Neural progenitor cell (in vitro differentiated cells): ENCODE measurements at regions not wholly inside any gene's neighbourhood (a gene's known extent, or its start where the extent isn't known, plus 50 kb on each side); places are given as distances from the start of the nearest gene placed in this dataset.
"Not testable (repeated sequence)": the region's sequence is repeated elsewhere in the genome, so short reads cannot be mapped to it uniquely, and the experiment has no call there.

Experiments used
- DNase-seq: peaks from one replicate; pipeline ENCODE4 v3.0.0-alpha.2; 2016; ENCODE audit warnings: low spot score
- H2AFZ ChIP-seq: fragments of 200-600 bp; sonication (generic); replicated peaks from 2 replicates; pipeline ENCODE4 v1.6.1; 2016; ENCODE audit warnings: antibody characterized with exemption
- H3F3A ChIP-seq: fragments of 200-600 bp; sonication (generic); 2 replicates; pipeline ENCODE4 v1.6.1; 2016; ENCODE audit warnings: antibody characterized with exemption, low read depth
- H3K27ac ChIP-seq: fragments of 200-600 bp; sonication (generic); 2 replicates; pipeline ENCODE4 v1.5.1; 2016; ENCODE audit warnings: mild to moderate bottlenecking
- H3K27me3 ChIP-seq: fragments of 200-600 bp; sonication (generic); 2 replicates; pipeline ENCODE4 v1.6.1; 2016; ENCODE audit warnings: mild to moderate bottlenecking, moderate library complexity
- H3K36me3 ChIP-seq: fragments of 200-600 bp; sonication (generic); 2 replicates; pipeline ENCODE4 v1.5.1; 2016
- H3K4me1 ChIP-seq: fragments of 200-600 bp; sonication (generic); 2 replicates; pipeline ENCODE4 v1.6.1; 2016; ENCODE audit warnings: mixed run types
- H3K4me2 ChIP-seq: fragments of 200-600 bp; sonication (generic); 2 replicates; pipeline ENCODE4 v1.6.1; 2016
- H3K4me3 ChIP-seq: fragments of 200-600 bp; sonication (generic); 2 replicates; pipeline ENCODE4 v1.5.1; 2016
- H3K79me2 ChIP-seq: fragments of 200-600 bp; sonication (generic); 2 replicates; pipeline ENCODE4 v1.6.1; 2016; ENCODE audit warnings: low read depth
- H3K9ac ChIP-seq: fragments of 200-600 bp; sonication (generic); 2 replicates; pipeline ENCODE4 v1.6.1; 2016
- H3K9me3 ChIP-seq: fragments of 200-600 bp; sonication (generic); 2 replicates; pipeline ENCODE4 v1.5.1; 2016; ENCODE audit warnings: low read depth
- H4K20me1 ChIP-seq: fragments of 200-600 bp; sonication (generic); 2 replicates; pipeline ENCODE4 v1.6.1; 2016; ENCODE audit warnings: low read depth
- H3K27ac Mint-ChIP-seq: 3 replicates; pipeline ENCODE4 v1.8.0; 2021; ENCODE audit warnings: mixed read lengths
- H3K27me3 Mint-ChIP-seq: 2 replicates; pipeline ENCODE4 v1.8.0; 2022; ENCODE audit warnings: low read depth, mild to moderate bottlenecking, inconsistent platforms, moderate library complexity, mixed read lengths; ENCODE audit not compliant: insufficient read depth
- H3K36me3 Mint-ChIP-seq: 3 replicates; pipeline ENCODE4 v1.8.0; 2021; ENCODE audit warnings: mixed read lengths
- H3K4me1 Mint-ChIP-seq: 3 replicates; pipeline ENCODE4 v1.8.0; 2021; ENCODE audit warnings: mixed read lengths
- H3K4me3 Mint-ChIP-seq: 3 replicates; pipeline ENCODE4 v1.8.0; 2021; ENCODE audit warnings: mild to moderate bottlenecking, moderate library complexity, mixed read lengths
- H3K9me3 Mint-ChIP-seq: 3 replicates; pipeline ENCODE4 v1.8.0; 2020; ENCODE audit warnings: mixed read lengths
- EZH2 ChIP-seq: fragments of 200-600 bp; sonication (generic); IDR thresholded peaks from 2 replicates; pipeline ENCODE4 v1.6.1; 2017; ENCODE audit warnings: antibody characterized with exemption, mild to moderate bottlenecking, moderate library complexity
- EZH2phosphoT487 ChIP-seq: fragments of 200-600 bp; sonication (generic); IDR thresholded peaks from 2 replicates; pipeline ENCODE4 v1.6.1; 2017; ENCODE audit warnings: antibody characterized with exemption
- TF ChIP-seq, protein P1 (sequence below): fragments of 200-600 bp; sonication (generic); IDR thresholded peaks from 2 replicates; pipeline ENCODE4 v1.5.1; 2017; ENCODE audit warnings: antibody characterized with exemption, mild to moderate bottlenecking

DNA sequence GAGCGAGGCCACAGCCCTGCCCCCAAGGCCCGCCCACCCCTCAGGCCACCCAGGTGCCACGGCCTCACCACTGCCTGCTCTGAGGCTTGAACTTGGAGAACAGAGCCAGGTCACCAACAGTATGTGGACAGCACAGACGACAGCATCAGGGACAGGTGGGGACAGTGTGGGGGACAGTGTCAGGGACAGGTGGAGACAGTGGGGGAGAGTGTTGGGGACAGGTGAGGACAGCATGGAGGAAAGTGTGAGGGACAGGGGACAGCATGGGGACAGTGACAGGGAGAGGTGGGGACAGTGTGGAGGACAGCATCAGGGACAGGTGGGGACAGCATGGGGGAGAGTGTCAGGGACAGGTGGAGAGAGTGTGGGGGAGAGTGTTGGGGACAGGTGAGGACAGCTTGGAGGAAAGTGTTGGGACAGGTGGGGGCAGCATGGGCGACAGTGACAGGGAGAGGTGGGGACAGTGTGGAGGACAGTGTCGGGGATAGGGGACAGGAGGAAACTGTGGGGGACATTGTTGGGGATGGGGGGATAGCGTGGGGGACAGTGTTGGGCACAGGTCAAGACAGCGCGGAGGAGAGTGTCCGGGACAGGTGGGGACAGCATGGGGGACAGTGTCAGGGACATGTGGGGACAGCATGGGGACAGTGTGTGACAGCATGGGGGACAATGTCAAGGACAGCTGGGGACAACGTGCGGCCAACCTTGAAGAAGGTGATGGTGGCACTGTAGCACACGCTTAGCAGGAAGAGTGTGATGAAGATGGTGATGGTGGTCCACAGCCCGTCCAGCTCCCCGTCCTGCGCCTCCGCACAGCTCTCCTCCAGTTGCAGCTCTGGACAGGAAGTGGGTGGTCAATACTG lies 114.9 kb downstream of the TMEM121 start:
- Mint-ChIP-seq H3K36me3 (no peaks in the 10 kb centered on the region), H3K27ac (no peak overlapping the region), H3K4me3 (no peak overlapping the region), H3K27me3 (peaks cover 8% of the 10 kb centered on the region), H3K4me1 (no peaks in the 10 kb centered on the region), H3K9me3 (peaks cover 23% of the 10 kb centered on the region)
- Histone ChIP-seq H3F3A (no peaks in the 10 kb centered on the region), H3K9me3 (no peaks in the 10 kb centered on the region), H3K4me3 (no peak overlapping the region), H3K27ac (no peak overlapping the region), H3K4me1 (no peaks in the 10 kb centered on the region), H3K27me3 (no peaks in the 10 kb centered on the region), H3K4me2 (no peak overlapping the region), H3K36me3 (no peaks in the 10 kb centered on the region), H4K20me1 (no peaks in the 10 kb centered on the region), H3K9ac (no peak overlapping the region), H3K79me2 (no peaks in the 10 kb centered on the region), H2AFZ (no peak overlapping the region)
- DNase-seq = no peak
- TF ChIP-seq EZH2phosphoT487 = no peak
- TF ChIP-seq, protein P1, sequence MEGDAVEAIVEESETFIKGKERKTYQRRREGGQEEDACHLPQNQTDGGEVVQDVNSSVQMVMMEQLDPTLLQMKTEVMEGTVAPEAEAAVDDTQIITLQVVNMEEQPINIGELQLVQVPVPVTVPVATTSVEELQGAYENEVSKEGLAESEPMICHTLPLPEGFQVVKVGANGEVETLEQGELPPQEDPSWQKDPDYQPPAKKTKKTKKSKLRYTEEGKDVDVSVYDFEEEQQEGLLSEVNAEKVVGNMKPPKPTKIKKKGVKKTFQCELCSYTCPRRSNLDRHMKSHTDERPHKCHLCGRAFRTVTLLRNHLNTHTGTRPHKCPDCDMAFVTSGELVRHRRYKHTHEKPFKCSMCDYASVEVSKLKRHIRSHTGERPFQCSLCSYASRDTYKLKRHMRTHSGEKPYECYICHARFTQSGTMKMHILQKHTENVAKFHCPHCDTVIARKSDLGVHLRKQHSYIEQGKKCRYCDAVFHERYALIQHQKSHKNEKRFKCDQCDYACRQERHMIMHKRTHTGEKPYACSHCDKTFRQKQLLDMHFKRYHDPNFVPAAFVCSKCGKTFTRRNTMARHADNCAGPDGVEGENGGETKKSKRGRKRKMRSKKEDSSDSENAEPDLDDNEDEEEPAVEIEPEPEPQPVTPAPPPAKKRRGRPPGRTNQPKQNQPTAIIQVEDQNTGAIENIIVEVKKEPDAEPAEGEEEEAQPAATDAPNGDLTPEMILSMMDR = no peak
- no peak for TF ChIP-seq EZH2

DNA sequence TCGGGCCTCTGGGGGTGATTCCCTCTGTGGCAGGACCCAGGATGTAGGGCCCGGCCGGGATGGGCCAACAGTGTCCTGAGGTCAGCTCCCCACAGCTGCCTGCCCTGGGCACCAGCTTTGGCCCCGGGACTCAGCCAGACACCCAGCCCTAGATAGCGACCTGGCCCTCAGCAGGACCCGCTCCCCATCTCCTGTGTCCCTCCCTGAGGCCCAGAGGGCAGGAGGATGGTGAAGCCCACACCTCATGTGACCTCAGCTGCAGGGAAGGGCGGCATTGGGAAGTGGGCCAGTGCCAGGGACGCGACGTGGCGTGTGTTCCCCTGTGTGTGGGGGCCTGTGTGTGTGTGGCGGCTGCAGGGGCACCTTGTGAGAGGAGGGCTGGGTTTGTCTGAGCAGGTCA lies 115.6 kb downstream of the TMEM121 start:
- H3K27ac ChIP-seq, H3K79me2 ChIP-seq, H3K4me3 Mint-ChIP-seq, H3K4me3 ChIP-seq, H3K27me3 ChIP-seq, H3F3A ChIP-seq, H4K20me1 ChIP-seq, H3K9me3 ChIP-seq, DNase-seq, H3K9ac ChIP-seq, H3K27ac Mint-ChIP-seq, H3K4me1 Mint-ChIP-seq, H2AFZ ChIP-seq, H3K4me2 ChIP-seq, H3K36me3 Mint-ChIP-seq, H3K27me3 Mint-ChIP-seq, H3K4me1 ChIP-seq, H3K36me3 ChIP-seq: not testable (repeated sequence)
- peaks cover 23% of the 10 kb centered on the region for H3K9me3 Mint-ChIP-seq

DNA sequence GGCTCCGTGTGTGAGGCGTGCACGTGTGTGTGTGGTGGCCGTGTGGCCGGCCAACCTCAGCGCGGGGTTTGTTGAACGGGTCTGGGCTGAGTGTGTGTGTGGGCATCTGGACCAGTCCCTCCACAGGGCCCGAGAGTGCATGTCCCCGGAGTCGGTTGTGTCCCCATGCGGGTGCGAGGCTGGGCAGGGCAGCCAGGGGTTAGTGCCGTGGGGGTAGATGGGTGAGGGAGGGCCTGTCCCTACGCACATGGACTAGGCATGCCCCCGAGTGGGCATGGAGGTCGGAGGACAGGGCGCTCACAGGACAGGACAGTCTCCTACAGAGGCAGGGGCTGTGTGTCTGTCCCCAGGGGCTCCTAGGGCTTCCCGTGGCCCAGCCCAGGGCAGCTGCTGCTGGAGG lies 116.1 kb downstream of the TMEM121 start:
- H3K4me1 ChIP-seq, H4K20me1 ChIP-seq, H3K79me2 ChIP-seq, H3K36me3 Mint-ChIP-seq, H3F3A ChIP-seq, H3K4me1 Mint-ChIP-seq, H3K4me3 ChIP-seq, H3K27me3 ChIP-seq, H3K4me2 ChIP-seq, H3K9me3 ChIP-seq, H3K36me3 ChIP-seq, H3K27ac ChIP-seq, H2AFZ ChIP-seq, H3K4me3 Mint-ChIP-seq, H3K27ac Mint-ChIP-seq, DNase-seq, H3K27me3 Mint-ChIP-seq, H3K9ac ChIP-seq: not testable (repeated sequence)
- H3K9me3 Mint-ChIP-seq = peaks cover 26% of the 10 kb centered on the region

- not testable (repeated sequence) for H2AFZ ChIP-seq, H3K4me1 Mint-ChIP-seq, H3K4me1 ChIP-seq, H3K36me3 Mint-ChIP-seq, H3K4me3 Mint-ChIP-seq, H3K79me2 ChIP-seq, H3K27me3 Mint-ChIP-seq, H3K36me3 ChIP-seq, H3K4me3 ChIP-seq, DNase-seq, H3F3A ChIP-seq, H3K27ac ChIP-seq, H4K20me1 ChIP-seq, H3K9ac ChIP-seq, H3K27ac Mint-ChIP-seq, H3K27me3 ChIP-seq, H3K4me2 ChIP-seq, H3K9me3 ChIP-seq
- peaks cover 34% of the 10 kb centered on the region for H3K9me3 Mint-ChIP-seq
These were observed 117.1 kb downstream of the TMEM121 start for GRCh38 chr14:105643406-105644052.

- not testable (repeated sequence) for H3K9ac ChIP-seq, H3K4me3 ChIP-seq, H3K79me2 ChIP-seq, H3K4me1 ChIP-seq, H2AFZ ChIP-seq, H3K4me2 ChIP-seq, H3K4me3 Mint-ChIP-seq, H3F3A ChIP-seq, DNase-seq, H3K27ac Mint-ChIP-seq, H3K27me3 Mint-ChIP-seq, H4K20me1 ChIP-seq, H3K36me3 Mint-ChIP-seq, H3K9me3 ChIP-seq, H3K36me3 ChIP-seq, H3K27ac ChIP-seq, H3K27me3 ChIP-seq, H3K4me1 Mint-ChIP-seq
- H3K9me3 Mint-ChIP-seq = peaks cover 35% of the 10 kb centered on the region
These were observed 117.7 kb downstream of the TMEM121 start for GRCh38 chr14:105644053-105644435.

DNA sequence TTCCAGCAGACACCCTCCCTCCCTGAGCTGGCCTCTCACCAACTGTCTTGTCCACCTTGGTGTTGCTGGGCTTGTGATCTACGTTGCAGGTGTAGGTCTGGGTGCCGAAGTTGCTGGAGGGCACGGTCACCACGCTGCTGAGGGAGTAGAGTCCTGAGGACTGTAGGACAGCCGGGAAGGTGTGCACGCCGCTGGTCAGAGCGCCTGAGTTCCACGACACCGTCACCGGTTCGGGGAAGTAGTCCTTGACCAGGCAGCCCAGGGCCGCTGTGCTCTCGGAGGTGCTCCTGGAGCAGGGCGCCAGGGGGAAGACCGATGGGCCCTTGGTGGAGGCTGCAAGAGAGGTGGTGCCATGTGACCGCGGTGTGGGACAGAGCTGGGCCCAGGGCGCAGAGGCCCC lies 118.1 kb downstream of the TMEM121 start:
- H3K4me1 Mint-ChIP-seq, H4K20me1 ChIP-seq, H3K36me3 Mint-ChIP-seq, H3K27me3 Mint-ChIP-seq, H3K9ac ChIP-seq, H3K36me3 ChIP-seq, H3K27ac Mint-ChIP-seq, DNase-seq, H3K4me1 ChIP-seq, H3K27me3 ChIP-seq, H3K4me3 ChIP-seq, H3K4me3 Mint-ChIP-seq, H3K79me2 ChIP-seq, H2AFZ ChIP-seq, H3K9me3 ChIP-seq, H3F3A ChIP-seq, H3K27ac ChIP-seq, H3K4me2 ChIP-seq: not testable (repeated sequence)
- H3K9me3 Mint-ChIP-seq = peaks cover 39% of the 10 kb centered on the region

DNA sequence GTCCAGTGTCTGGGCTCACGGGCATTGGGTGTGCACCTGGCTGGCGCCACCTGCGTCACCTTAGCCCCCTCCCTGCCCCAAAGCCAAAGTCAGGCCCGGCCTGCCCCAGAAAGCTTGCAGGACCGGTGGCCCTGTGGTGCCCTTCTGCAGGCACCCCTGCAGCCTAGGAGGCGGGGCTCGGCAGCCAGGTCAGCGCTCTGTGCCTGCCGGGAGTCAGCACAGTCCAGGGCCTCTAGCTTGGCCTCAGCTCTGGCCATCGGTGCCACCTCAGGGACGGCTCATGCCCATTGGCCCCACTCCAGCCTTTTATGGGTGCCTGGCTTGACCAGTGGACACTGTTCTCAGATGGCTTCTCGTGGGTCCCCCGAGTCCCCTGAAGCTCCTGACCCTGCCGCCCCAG lies 118.5 kb downstream of the TMEM121 start:
- not testable (repeated sequence) for H3K4me1 Mint-ChIP-seq

More for the DNA sequence above, 118.5 kb downstream of the TMEM121 start:
- not testable (repeated sequence) for H3K79me2 ChIP-seq, H3K9ac ChIP-seq, H3K27ac ChIP-seq, H3K4me2 ChIP-seq, H3K4me3 Mint-ChIP-seq, H3K4me1 ChIP-seq, H3F3A ChIP-seq, H3K36me3 ChIP-seq, H3K9me3 ChIP-seq, H2AFZ ChIP-seq, H3K27me3 ChIP-seq, H3K36me3 Mint-ChIP-seq, H3K27ac Mint-ChIP-seq, DNase-seq, H3K4me3 ChIP-seq, H4K20me1 ChIP-seq
- peaks cover 41% of the 10 kb centered on the region for H3K9me3 Mint-ChIP-seq
- peaks cover 11% of the 10 kb centered on the region for H3K27me3 Mint-ChIP-seq
